ENCODE measurements at regions not wholly inside any gene's neighbourhood (a gene's known extent, or its start where the extent isn't known, plus 50 kb on each side); places are given as distances from the start of the nearest gene placed in this dataset.

DNA sequence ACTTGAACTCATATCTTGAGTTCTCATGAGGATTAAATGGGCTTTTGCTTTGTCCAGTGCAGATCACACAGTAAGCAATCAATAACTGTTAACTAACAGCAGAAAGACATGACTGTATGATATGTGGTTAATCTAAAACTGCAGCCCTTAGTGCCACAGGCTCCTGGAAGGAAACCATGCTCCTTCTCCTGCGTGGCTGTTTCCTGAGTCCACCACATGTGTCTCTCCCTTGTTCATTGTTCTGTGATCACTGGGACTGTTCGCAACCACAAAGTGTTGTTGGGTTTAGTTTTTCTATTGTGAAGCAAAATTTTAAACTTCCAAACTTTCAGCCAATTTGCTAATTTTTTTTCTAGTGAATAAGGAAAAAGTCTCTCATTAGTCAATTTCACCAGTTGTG is 130.9 kb upstream of the PTPRM start:
- Histone ChIP-seq H3K4me1 (ENCODE audit: control insufficient read depth, low read depth, low read length) (no peaks in the 10 kb centered on the region), H3K27me3 (ENCODE audit: control insufficient read depth, insufficient read depth, low read length) (no peaks in the 10 kb centered on the region), H3K9ac (ENCODE audit: low read length) (no peak overlapping the region), H3K27ac (ENCODE audit: low read length) (no peak overlapping the region), H3K36me3 (ENCODE audit: control insufficient read depth, low read depth, low read length) (no peaks in the 10 kb centered on the region), H3K9me3 (ENCODE audit: control insufficient read depth, low read depth, low read length) (no peaks in the 10 kb centered on the region), H3K4me3 (ENCODE audit: low read length) (no peak overlapping the region)

DNA sequence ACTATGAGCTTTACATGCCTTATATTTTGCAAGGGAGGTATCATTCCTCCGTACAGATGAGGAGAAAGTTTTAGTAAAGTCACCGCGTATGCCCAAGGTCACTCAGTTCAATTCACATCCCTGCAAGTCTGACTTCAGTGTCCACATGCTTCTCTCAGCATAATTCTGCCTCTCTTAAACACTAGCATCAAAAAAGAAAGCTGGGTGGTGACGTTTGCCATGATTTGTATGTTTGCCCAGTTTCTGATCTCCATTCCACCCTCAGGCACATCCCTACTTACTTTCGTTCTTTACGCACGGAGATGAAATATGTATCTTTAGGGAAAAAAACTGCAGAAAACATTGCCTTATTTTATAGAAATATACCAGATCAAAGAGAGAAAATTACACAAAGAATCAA is 129.2 kb upstream of the PTPRM start:
- Histone ChIP-seq H3K9ac (ENCODE audit: low read length) (no peak overlapping the region), H3K36me3 (ENCODE audit: control insufficient read depth, low read depth, low read length) (no peaks in the 10 kb centered on the region), H3K27ac (ENCODE audit: low read length) (no peak overlapping the region), H3K27me3 (ENCODE audit: control insufficient read depth, insufficient read depth, low read length) (no peaks in the 10 kb centered on the region), H3K4me3 (ENCODE audit: low read length) (no peak overlapping the region), H3K4me1 (ENCODE audit: control insufficient read depth, low read depth, low read length) (no peaks in the 10 kb centered on the region), H3K9me3 (ENCODE audit: control insufficient read depth, low read depth, low read length) (no peaks in the 10 kb centered on the region)

GRCh38 chr18:7438646-7439045 is 128.5 kb upstream of the PTPRM start:
- no peaks in the 10 kb centered on the region for H3K36me3 ChIP-seq (ENCODE audit: control insufficient read depth, low read depth, low read length)
- H3K4me3 ChIP-seq (ENCODE audit: low read length), result no peak overlapping the region
- H3K9me3 ChIP-seq (ENCODE audit: control insufficient read depth, low read depth, low read length), result no peaks in the 10 kb centered on the region
- H3K27ac ChIP-seq (ENCODE audit: low read length), result no peak overlapping the region
- H3K4me1 ChIP-seq (ENCODE audit: control insufficient read depth, low read depth, low read length), result no peaks in the 10 kb centered on the region
- no peak overlapping the region for H3K9ac ChIP-seq (ENCODE audit: low read length)
- H3K27me3 ChIP-seq (ENCODE audit: control insufficient read depth, insufficient read depth, low read length), result no peaks in the 10 kb centered on the region

DNA sequence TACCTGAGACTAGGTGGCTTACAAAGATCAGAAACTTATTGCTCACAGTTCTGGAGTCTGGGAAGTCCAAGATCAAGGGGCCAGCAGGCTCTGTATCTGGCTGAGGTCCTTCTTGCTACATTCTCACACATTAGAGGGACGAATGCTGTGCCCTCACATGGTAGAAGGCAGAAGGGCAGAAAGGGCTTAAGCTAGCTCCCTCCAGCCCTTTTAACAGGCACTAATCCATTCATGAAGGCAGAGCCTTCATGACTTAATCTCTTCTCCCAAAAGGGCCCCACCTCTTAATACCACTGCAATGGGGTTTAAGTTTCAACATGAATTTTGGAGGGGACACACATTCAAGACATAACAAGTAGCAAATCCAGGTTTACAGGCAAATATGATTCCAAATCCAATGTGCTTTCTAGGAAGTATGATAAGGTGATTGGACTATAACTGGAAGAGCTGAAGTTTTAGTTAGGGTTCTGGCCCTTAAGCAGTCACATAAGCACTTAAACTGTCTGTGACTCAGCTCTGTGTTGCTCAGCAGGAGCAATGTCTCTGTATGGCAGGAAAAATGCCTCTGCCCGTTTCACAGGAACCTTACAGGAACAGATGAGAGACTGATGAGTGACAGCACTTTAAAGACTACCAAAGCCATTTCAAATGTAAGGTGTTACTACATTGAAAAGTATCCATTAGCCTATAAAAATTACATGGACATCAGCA is 119.6 kb upstream of the PTPRM start:
- H3K9ac ChIP-seq (ENCODE audit: low read length), result no peak overlapping the region
- no peak overlapping the region for H3K27ac ChIP-seq (ENCODE audit: low read length)
- H3K4me3 ChIP-seq (ENCODE audit: low read length), result no peak overlapping the region
- no peaks in the 10 kb centered on the region for H3K36me3 ChIP-seq (ENCODE audit: control insufficient read depth, low read depth, low read length)
- no peaks in the 10 kb centered on the region for H3K4me1 ChIP-seq (ENCODE audit: control insufficient read depth, low read depth, low read length)
- H3K27me3 ChIP-seq (ENCODE audit: control insufficient read depth, insufficient read depth, low read length), result no peaks in the 10 kb centered on the region
- no peaks in the 10 kb centered on the region for H3K9me3 ChIP-seq (ENCODE audit: control insufficient read depth, low read depth, low read length)

GRCh38 chr18:7452331-7452730 is 114.8 kb upstream of the PTPRM start:
- H3K27me3 ChIP-seq (ENCODE audit: control insufficient read depth, insufficient read depth, low read length), result no peaks in the 10 kb centered on the region

DNA sequence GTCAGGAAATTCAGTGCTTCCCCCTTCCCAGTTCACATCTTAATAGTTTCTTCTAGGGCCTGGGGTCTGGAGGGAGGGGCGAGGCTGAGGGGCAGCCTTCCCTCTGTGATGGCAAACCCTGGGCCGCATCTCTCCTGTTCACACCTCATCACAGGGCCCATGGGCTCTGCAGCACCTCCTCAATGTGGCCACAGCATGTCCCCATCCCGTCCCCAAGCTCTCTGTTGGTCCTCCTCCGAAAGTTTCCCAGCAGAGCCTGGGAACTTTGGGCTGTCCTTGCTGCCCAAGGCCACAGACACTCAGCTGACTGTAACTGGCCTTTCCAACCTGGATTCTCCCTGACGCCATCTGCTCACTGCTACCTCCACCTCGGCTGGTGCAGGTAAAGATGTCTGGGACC is 112.7 kb upstream of the PTPRM start:
- no peak overlapping the region for H3K9ac ChIP-seq (ENCODE audit: low read length)
- H3K36me3 ChIP-seq (ENCODE audit: control insufficient read depth, low read depth, low read length), result no peaks in the 10 kb centered on the region
- H3K4me1 ChIP-seq (ENCODE audit: control insufficient read depth, low read depth, low read length), result no peaks in the 10 kb centered on the region
- H3K9me3 ChIP-seq (ENCODE audit: control insufficient read depth, low read depth, low read length), result no peaks in the 10 kb centered on the region
- H3K27me3 ChIP-seq (ENCODE audit: control insufficient read depth, insufficient read depth, low read length), result no peaks in the 10 kb centered on the region
- no peak overlapping the region for H3K27ac ChIP-seq (ENCODE audit: low read length)
- H3K4me3 ChIP-seq (ENCODE audit: low read length), result no peak overlapping the region

More at GRCh38 chr18:7452331-7452730, 114.8 kb upstream of the PTPRM start:
- Histone ChIP-seq H3K36me3 (ENCODE audit: control insufficient read depth, low read depth, low read length) (no peaks in the 10 kb centered on the region), H3K4me1 (ENCODE audit: control insufficient read depth, low read depth, low read length) (no peaks in the 10 kb centered on the region), H3K9me3 (ENCODE audit: control insufficient read depth, low read depth, low read length) (no peaks in the 10 kb centered on the region), H3K4me3 (ENCODE audit: low read length) (no peak overlapping the region), H3K9ac (ENCODE audit: low read length) (no peak overlapping the region), H3K27ac (ENCODE audit: low read length) (no peak overlapping the region)

DNA sequence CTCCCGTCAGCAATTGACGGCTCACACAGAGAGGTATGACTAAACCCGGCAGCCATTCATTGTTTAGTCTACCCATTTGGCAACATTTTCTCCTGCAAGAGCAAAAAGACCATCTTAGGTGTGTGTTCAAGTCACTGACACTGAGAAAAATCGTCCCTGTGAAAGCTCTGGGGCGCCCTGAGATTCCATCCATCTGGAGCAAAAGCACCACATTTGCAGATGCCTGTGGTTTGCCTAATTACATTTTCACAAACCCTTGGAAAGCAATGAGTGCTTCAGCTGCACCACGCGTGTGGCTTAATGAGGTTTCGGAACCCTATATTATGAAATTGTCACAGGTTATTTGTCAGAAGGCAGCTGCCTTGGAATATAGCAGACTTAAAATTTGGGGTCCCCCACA is 110.7 kb upstream of the PTPRM start:
- H3K27me3 ChIP-seq (ENCODE audit: control insufficient read depth, insufficient read depth, low read length), result no peaks in the 10 kb centered on the region
- no peaks in the 10 kb centered on the region for H3K36me3 ChIP-seq (ENCODE audit: control insufficient read depth, low read depth, low read length)
- no peak overlapping the region for H3K9ac ChIP-seq (ENCODE audit: low read length)
- H3K27ac ChIP-seq (ENCODE audit: low read length), result no peak overlapping the region
- H3K4me1 ChIP-seq (ENCODE audit: control insufficient read depth, low read depth, low read length), result peaks cover 5% of the 10 kb centered on the region
- no peaks in the 10 kb centered on the region for H3K9me3 ChIP-seq (ENCODE audit: control insufficient read depth, low read depth, low read length)
- H3K4me3 ChIP-seq (ENCODE audit: low read length), result no peak overlapping the region

GRCh38 chr18:7457262-7457661 is 109.9 kb upstream of the PTPRM start:
- Histone ChIP-seq H3K9ac (ENCODE audit: low read length) (no peak overlapping the region), H3K4me1 (ENCODE audit: control insufficient read depth, low read depth, low read length) (peaks cover 5% of the 10 kb centered on the region), H3K9me3 (ENCODE audit: control insufficient read depth, low read depth, low read length) (no peaks in the 10 kb centered on the region), H3K27ac (ENCODE audit: low read length) (no peak overlapping the region), H3K36me3 (ENCODE audit: control insufficient read depth, low read depth, low read length) (no peaks in the 10 kb centered on the region), H3K4me3 (ENCODE audit: low read length) (no peak overlapping the region), H3K27me3 (ENCODE audit: control insufficient read depth, insufficient read depth, low read length) (no peaks in the 10 kb centered on the region)

DNA sequence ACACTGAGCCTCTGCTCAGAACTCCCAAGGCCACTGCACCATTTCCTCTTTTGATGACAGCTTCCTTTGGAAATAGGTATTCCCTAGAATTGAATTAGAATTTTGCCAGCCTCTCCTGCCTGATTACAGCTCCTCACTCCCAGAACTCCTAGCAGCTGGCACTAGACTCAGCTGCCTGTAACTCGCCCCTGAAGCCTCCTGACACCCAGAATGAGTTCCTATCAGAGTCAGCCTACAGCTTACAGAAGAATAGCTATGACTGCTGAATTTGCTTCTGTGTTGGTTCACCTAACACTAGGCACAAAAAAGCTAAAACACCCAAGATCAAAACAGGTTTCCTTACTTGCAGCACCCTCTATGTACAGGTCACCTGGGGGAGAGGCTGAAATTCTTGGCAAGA is 108.2 kb upstream of the PTPRM start:
- Histone ChIP-seq H3K27me3 (ENCODE audit: control insufficient read depth, insufficient read depth, low read length) (no peaks in the 10 kb centered on the region), H3K27ac (ENCODE audit: low read length) (no peak overlapping the region), H3K9ac (ENCODE audit: low read length) (no peak overlapping the region), H3K36me3 (ENCODE audit: control insufficient read depth, low read depth, low read length) (no peaks in the 10 kb centered on the region), H3K9me3 (ENCODE audit: control insufficient read depth, low read depth, low read length) (no peaks in the 10 kb centered on the region), H3K4me1 (ENCODE audit: control insufficient read depth, low read depth, low read length) (peaks cover 5% of the 10 kb centered on the region), H3K4me3 (ENCODE audit: low read length) (no peak overlapping the region)

DNA sequence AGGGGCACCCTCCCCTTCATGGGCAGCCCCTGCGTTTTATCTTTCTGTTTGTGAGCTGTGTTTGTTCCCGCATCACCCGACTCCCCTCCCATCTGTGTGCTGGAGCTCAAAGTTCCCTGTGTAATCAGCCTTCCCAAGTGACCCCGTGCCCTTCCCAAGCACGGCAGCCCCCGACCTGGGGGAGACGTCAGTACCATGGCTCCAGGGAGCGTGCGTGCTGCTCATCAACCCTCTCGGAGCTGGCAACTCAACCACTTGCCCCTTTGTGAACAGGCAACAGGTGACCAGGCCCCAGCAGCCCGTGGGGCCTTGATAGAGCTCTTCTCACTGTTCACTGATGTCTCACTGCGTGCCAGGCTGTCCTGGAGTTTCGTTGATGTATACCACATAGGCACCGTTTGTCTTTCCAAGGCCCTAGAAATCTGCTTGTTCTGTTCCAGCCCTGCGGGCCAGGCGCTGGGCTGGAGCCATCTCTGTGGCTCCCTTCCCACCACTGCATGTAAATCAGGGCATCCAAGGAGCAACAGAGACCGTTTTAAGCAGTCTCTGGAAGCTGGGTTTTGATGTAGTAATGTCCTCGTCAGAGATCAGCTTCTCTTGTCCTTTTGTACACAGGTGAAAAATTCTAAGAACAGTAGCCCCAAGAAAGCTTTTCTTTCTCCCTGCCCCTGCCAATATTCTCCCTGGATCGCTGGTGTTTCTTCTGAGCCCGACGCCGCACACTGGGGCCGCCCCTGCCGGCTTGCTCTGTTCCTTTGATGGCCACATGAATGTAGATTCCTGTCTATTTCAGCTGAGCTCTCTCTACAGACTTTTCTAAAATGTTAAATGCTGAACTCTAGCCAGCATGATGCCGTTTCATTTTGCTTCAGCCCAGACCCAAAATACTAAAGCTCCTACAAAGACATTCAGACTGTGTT is 107.0 kb upstream of the PTPRM start:
- no peak overlapping the region for H3K27ac ChIP-seq (ENCODE audit: low read length)
- no peaks in the 10 kb centered on the region for H3K27me3 ChIP-seq (ENCODE audit: control insufficient read depth, insufficient read depth, low read length)
- H3K9ac ChIP-seq (ENCODE audit: low read length), result no peak overlapping the region
- no peak overlapping the region for H3K4me3 ChIP-seq (ENCODE audit: low read length)
- H3K4me1 ChIP-seq (ENCODE audit: control insufficient read depth, low read depth, low read length), result peaks cover 5% of the 10 kb centered on the region
- H3K36me3 ChIP-seq (ENCODE audit: control insufficient read depth, low read depth, low read length), result no peaks in the 10 kb centered on the region
- H3K9me3 ChIP-seq (ENCODE audit: control insufficient read depth, low read depth, low read length), result no peaks in the 10 kb centered on the region

DNA sequence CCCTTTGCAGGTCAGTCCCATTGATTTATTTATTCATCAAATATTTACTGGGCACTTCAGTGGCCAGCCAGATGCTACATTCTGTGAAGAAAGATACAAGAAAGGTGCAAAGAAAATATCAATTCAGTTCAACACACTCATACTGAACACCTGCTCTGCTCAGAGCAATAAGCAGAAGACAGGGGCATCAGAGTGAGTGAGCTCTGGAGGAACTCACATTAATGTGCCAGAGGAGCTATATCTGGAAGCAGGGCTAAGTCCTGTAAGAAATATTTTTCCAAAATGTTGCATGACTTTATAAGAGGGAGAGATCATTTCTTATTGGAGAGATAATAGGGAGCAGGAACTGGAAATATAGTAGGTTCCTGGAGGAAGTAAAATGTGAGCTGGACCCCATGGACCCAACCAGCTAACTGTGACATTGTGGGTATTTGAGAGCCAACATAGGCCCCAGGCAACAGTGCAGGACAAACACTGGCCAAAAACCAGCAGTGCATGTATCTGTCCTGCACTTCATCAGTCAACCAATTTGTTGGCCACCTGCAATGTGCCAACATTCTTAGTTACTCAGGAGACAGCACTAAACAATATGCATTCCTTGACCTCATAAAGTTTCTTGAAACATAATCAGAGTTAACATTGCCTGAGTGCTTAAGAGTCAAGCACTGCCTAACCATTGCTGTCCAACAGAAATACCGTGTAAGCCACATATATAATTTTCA is 102.7 kb upstream of the PTPRM start:
- H3K9ac ChIP-seq (ENCODE audit: low read length), result no peak overlapping the region
- H3K27ac ChIP-seq (ENCODE audit: low read length), result no peak overlapping the region
- H3K36me3 ChIP-seq (ENCODE audit: control insufficient read depth, low read depth, low read length), result no peaks in the 10 kb centered on the region
- no peaks in the 10 kb centered on the region for H3K9me3 ChIP-seq (ENCODE audit: control insufficient read depth, low read depth, low read length)
- peaks cover 5% of the 10 kb centered on the region for H3K4me1 ChIP-seq (ENCODE audit: control insufficient read depth, low read depth, low read length)
- no peaks in the 10 kb centered on the region for H3K27me3 ChIP-seq (ENCODE audit: control insufficient read depth, insufficient read depth, low read length)
- no peak overlapping the region for H3K4me3 ChIP-seq (ENCODE audit: low read length)

Data from iPS-18a (cell line).